NCI-H524 treated with DMSO at 0.1 percent for 48 hours (cell line): ENCODE measurements at regions not wholly inside any gene's neighbourhood (a gene's known extent, or its start where the extent isn't known, plus 50 kb on each side); places are given as distances from the start of the nearest gene placed in this dataset.

ENCODE experiments used
- DNase-seq: peaks from one replicate; lab custom pipeline; 2025; lab: John Stamatoyannopoulos, UW

- no peak for DNase-seq
These were observed 1357.0 kb upstream of the AGA start for GRCh38 chr4:178799204-178799603.

GRCh38 chr4:178808106-178808505 lies 1365.9 kb upstream of the AGA start:
- no peak for DNase-seq

GRCh38 chr4:178809921-178810320 lies 1367.7 kb upstream of the AGA start:
- no peak for DNase-seq

- DNase-seq, result no peak
These were observed 1369.1 kb upstream of the AGA start for GRCh38 chr4:178811356-178811755.

GRCh38 chr4:178812866-178813265 lies 1370.6 kb upstream of the AGA start:
- no peak for DNase-seq

- DNase-seq, result no peak
These were observed 1372.7 kb upstream of the AGA start for GRCh38 chr4:178814908-178815307.

GRCh38 chr4:178823673-178824295 lies 1381.5 kb upstream of the AGA start:
- no peak for DNase-seq

- DNase-seq, result no peak
These were observed 1394.6 kb upstream of the AGA start for GRCh38 chr4:178836865-178837264.

- no peak for DNase-seq
These were observed 1396.5 kb upstream of the AGA start for GRCh38 chr4:178838776-178839175.

- DNase-seq, result no peak
These were observed 1414.0 kb upstream of the AGA start for GRCh38 chr4:178856139-178856800.

GRCh38 chr4:178871476-178871875 lies 1429.2 kb upstream of the AGA start:
- no peak for DNase-seq

- no peak for DNase-seq
These were observed 1439.7 kb upstream of the AGA start for GRCh38 chr4:178881937-178882336.

GRCh38 chr4:178894126-178894525 lies 1451.9 kb upstream of the AGA start:
- DNase-seq, result no peak

- DNase-seq, result no peak
These were observed 1456.8 kb upstream of the AGA start for GRCh38 chr4:178899084-178899483.

- DNase-seq, result no peak
These were observed 1475.5 kb upstream of the AGA start for GRCh38 chr4:178917756-178918155.

- DNase-seq, result no peak
These were observed 1494.9 kb upstream of the AGA start for GRCh38 chr4:178937130-178937529.

GRCh38 chr4:178941975-178942374 lies 1499.7 kb upstream of the AGA start:
- no peak for DNase-seq

- no peak for DNase-seq
These were observed 1511.3 kb upstream of the AGA start for GRCh38 chr4:178953447-178954120.

GRCh38 chr4:178955614-178956013 lies 1513.4 kb upstream of the AGA start:
- DNase-seq, result no peak

GRCh38 chr4:178958725-178959440 lies 1516.6 kb upstream of the AGA start:
- DNase-seq, result no peak

- DNase-seq, result no peak
These were observed 1521.3 kb upstream of the AGA start for GRCh38 chr4:178963446-178964045.

- DNase-seq, result no peak
These were observed 1524.4 kb upstream of the AGA start for GRCh38 chr4:178966644-178967043.
